ENCODE measurements at regions not wholly inside any gene's neighbourhood (a gene's known extent, or its start where the extent isn't known, plus 50 kb on each side); places are given as distances from the start of the nearest gene placed in this dataset.

GRCh38 chr15:70264014-70264582 lies 166.4 kb upstream of the TLE3 start:
- H3K4me3 ChIP-seq (ENCODE audit: low read length): no peak overlapping the region
- peaks cover 17 to 27% of the 10 kb centered on the region in 2 donors for H3K27me3 Mint-ChIP-seq (ENCODE audit: low read depth in 2 of 2)
- peaks cover 81% of the 10 kb centered on the region for H3K4me1 ChIP-seq (ENCODE audit: control insufficient read depth, insufficient read depth, low read length)
- no peaks in the 10 kb centered on the region for H3K9me3 Mint-ChIP-seq
- H3K27ac ChIP-seq (ENCODE audit: low read length): no peak overlapping the region
- H3K27me3 ChIP-seq (ENCODE audit: control insufficient read depth, insufficient read depth, low read length): peaks cover 5% of the 10 kb centered on the region
- intact Hi-C loops (cut with micrococcal nuclease): no loop called here
- no peaks in the 10 kb centered on the region for H3K36me3 ChIP-seq (ENCODE audit: control insufficient read depth, insufficient read depth, low read length)
- TF ChIP-seq CTCF (IDR thresholded peaks at IDR 0.05): no peak
- no peaks in the 10 kb centered on the region for H3K9me3 ChIP-seq (ENCODE audit: control insufficient read depth, insufficient read depth, low read length)
- DNase-seq (no peak), ATAC-seq (no peak)
- 75% methylated on average over 13 of the region's 15 CpGs for WGBS (ENCODE audit: insufficient coverage)
- H3K27ac Mint-ChIP-seq: no peak overlapping the region
- peaks cover 55 to 77% of the 10 kb centered on the region in 2 donors for H3K4me1 Mint-ChIP-seq
- no peaks in the 10 kb centered on the region for H3K36me3 Mint-ChIP-seq
- H3K4me3 Mint-ChIP-seq: no peak overlapping the region

- intact Hi-C loops (cut with micrococcal nuclease): loop anchor here (2.0 kb wide), 1 partner anchor 20 kb away; no protein-coding TSS in a partner anchor
- H3K4me3 Mint-ChIP-seq: no peak overlapping the region
These were observed 165.0 kb upstream of the TLE3 start for GRCh38 chr15:70262591-70263274.

GRCh38 chr15:70262171-70262570 lies 164.5 kb upstream of the TLE3 start:
- peak overlapping the region in 1 of 2 donors; percentile 10 for H3K27ac Mint-ChIP-seq
- Histone ChIP-seq H3K27ac (ENCODE audit: low read length) (no peak overlapping the region), H3K36me3 (ENCODE audit: control insufficient read depth, insufficient read depth, low read length) (no peaks in the 10 kb centered on the region), H3K4me1 (ENCODE audit: control insufficient read depth, insufficient read depth, low read length) (peaks cover 79% of the 10 kb centered on the region), H3K9me3 (ENCODE audit: control insufficient read depth, insufficient read depth, low read length) (no peaks in the 10 kb centered on the region), H3K4me3 (ENCODE audit: low read length) (no peak overlapping the region), H3K27me3 (ENCODE audit: control insufficient read depth, insufficient read depth, low read length) (no peaks in the 10 kb centered on the region)
- no peak overlapping the region for H3K4me3 Mint-ChIP-seq
- 61% methylated on average over 2 of the region's 2 CpGs for WGBS (ENCODE audit: insufficient coverage)
- peaks cover 12 to 14% of the 10 kb centered on the region in 2 donors for H3K27me3 Mint-ChIP-seq (ENCODE audit: low read depth in 2 of 2)
- no peak for TF ChIP-seq CTCF (IDR thresholded peaks at IDR 0.05)
- no peaks in the 10 kb centered on the region for H3K36me3 Mint-ChIP-seq
- no peak for DNase-seq
- peaks cover 57 to 77% of the 10 kb centered on the region in 2 donors for H3K4me1 Mint-ChIP-seq
- H3K9me3 Mint-ChIP-seq: no peaks in the 10 kb centered on the region
- intact Hi-C loops (cut with micrococcal nuclease): loop anchor here (2.0 kb wide), 1 partner anchor 21 kb away; no protein-coding TSS in a partner anchor
- no peak for ATAC-seq

More at GRCh38 chr15:70262591-70263274, 165.0 kb upstream of the TLE3 start:
- no peak overlapping the region for H3K27ac ChIP-seq (ENCODE audit: low read length)
- no peaks in the 10 kb centered on the region for H3K27me3 ChIP-seq (ENCODE audit: control insufficient read depth, insufficient read depth, low read length)
- H3K36me3 ChIP-seq (ENCODE audit: control insufficient read depth, insufficient read depth, low read length): no peaks in the 10 kb centered on the region
- no peaks in the 10 kb centered on the region for H3K9me3 ChIP-seq (ENCODE audit: control insufficient read depth, insufficient read depth, low read length)
- H3K9me3 Mint-ChIP-seq: no peaks in the 10 kb centered on the region
- no peak overlapping the region for H3K4me3 ChIP-seq (ENCODE audit: low read length)
- no peaks in the 10 kb centered on the region for H3K36me3 Mint-ChIP-seq
- WGBS (ENCODE audit: insufficient coverage): 76% methylated on average over 6 of the region's 6 CpGs
- DNase-seq (no peak), ATAC-seq (no peak)
- H3K4me1 Mint-ChIP-seq: peaks cover 57 to 77% of the 10 kb centered on the region in 2 donors
- H3K27ac Mint-ChIP-seq: no peak overlapping the region
- peaks cover 81% of the 10 kb centered on the region for H3K4me1 ChIP-seq (ENCODE audit: control insufficient read depth, insufficient read depth, low read length)
- no peak for TF ChIP-seq CTCF (IDR thresholded peaks at IDR 0.05)
- peaks cover 14% of the 10 kb centered on the region in 2 donors for H3K27me3 Mint-ChIP-seq (ENCODE audit: low read depth in 2 of 2)
